Stimulated activated CD4-positive, alpha-beta T cell treated with anti-CD3 and anti-CD28 coated beads, Interleukin-15, amount 100 ng/mL, for 24 hours (primary cell): ENCODE measurements at regions not wholly inside any gene's neighbourhood (a gene's known extent, or its start where the extent isn't known, plus 50 kb on each side); places are given as distances from the start of the nearest gene placed in this dataset.
"Not testable (repeated sequence)": the region's sequence is repeated elsewhere in the genome, so short reads cannot be mapped to it uniquely, and the experiment has no call there.

Source experiments
- DNase-seq: peaks from one replicate; pipeline ENCODE4 v3.0.0-alpha.2; 2020

DNA sequence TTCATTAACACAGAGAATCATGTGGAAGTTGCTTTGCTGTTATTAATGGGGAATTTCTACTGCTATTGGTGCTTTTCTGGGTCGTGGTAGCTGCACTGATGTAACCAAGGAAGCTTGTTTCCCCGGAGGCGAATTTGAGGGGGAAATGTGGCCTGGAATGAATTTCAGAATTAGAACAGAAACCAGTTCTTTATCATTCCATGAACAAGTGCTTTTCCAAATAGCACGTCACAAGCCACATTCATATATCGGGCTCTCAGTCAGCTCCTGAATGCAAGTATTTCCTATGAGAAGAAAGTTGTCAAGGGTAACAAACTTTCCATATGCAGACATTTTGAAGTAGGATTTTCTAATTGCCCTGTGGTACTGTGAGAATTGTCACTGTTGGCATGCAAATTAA lies 1353.2 kb downstream of the AACS start:
- no peak for DNase-seq

- DNase-seq: no peak
Observed at GRCh38 chr12:126419131-126419530, 1353.9 kb downstream of the AACS start.

DNA sequence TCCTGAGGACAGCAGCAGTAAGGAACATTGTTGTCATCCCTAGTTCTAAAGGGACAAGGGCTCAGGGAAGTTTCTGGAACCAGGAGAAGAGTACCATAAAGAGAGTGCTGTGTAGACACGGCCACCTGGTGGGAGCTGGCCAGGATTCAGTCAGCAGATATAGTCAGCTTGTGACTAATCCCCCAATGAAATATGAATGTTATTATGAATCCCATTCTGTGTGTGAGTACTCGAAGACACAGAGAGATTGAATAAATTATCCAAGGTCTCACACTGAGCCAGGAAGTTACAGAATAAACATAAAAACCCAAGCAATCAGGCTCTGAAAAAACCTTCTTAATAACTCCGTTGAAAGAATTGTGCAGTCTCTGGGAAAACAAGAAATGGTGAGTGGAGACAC lies 1359.5 kb downstream of the AACS start:
- no peak for DNase-seq

- no peak for DNase-seq
Observed at GRCh38 chr12:126425264-126425663, 1360.0 kb downstream of the AACS start.

- DNase-seq: no peak
Observed at GRCh38 chr12:126428769-126429168, 1363.5 kb downstream of the AACS start.

DNA sequence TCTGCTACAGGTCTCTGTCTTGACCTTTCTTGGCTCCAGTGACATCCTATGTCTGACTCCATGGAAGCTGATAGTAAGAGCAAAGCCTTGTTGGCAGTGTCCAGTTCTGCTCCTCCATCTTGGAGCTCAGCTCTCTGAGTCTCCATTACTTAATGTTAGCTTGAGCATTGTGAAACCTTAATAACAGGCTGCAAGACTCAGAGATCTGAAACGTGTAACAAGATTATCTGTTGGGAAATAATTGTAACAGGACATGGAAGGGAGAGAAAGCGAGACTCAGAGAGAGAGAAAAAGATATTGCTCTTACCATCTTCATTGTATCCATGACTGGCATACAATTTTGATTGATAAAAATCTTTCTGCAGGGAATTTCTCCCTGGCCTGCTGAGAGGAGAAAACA lies 1365.7 kb downstream of the AACS start:
- DNase-seq: no peak

GRCh38 chr12:126431767-126432166 lies 1366.5 kb downstream of the AACS start:
- no peak for DNase-seq

- DNase-seq: no peak
Observed at GRCh38 chr12:126432780-126433179, 1367.5 kb downstream of the AACS start.

DNA sequence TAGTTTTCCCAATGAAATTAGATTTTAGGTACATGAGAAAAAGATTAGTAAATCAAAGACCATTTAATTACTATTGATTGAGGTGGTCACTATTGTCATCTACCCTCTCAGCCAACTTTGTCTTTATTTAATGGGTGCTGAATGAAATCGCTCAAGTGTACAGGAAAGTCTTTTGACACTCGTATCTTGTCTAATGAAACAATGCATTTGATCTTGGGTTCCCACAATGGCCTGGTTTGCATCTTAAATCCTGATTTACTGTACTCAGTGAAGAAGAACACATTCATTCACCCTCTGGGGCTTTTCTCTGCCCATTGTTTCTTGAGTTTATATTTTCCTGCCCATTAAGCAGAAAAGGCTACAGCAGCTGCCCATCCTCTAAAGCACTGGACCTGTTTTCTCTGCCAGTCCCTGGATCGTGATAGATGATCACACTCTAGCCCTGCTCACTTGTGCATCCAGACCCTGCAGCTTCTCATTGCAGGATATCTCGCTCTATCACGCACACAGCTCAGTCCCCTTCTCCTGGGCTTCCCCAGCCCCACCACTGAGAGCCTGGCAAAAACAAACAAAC lies 1369.3 kb downstream of the AACS start:
- DNase-seq: no peak

- DNase-seq: no peak
Observed at GRCh38 chr12:126436041-126436440, 1370.8 kb downstream of the AACS start.

DNA sequence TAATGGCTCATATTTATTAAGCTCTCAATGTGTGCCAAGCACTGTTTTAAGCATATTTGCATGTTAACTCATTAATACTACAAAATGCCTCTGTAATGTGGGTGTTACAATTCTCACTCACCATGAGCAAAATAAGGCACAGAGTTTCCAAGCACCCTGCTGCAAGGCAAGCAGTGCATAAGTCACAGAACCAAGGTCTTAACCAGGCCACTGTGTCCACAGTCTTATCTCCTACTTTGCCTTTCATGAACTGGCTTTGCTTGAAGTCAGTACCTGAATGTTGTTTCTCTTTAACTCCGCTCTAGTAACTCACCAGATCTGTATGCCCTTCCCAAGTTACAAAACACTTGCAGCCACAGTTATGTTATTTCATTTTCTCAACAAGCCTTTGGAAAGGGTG lies 1372.7 kb downstream of the AACS start:
- DNase-seq: no peak

GRCh38 chr12:126443977-126444376 lies 1378.7 kb downstream of the AACS start:
- no peak for DNase-seq

- no peak for DNase-seq
Observed at GRCh38 chr12:126447346-126447745, 1382.1 kb downstream of the AACS start.

DNA sequence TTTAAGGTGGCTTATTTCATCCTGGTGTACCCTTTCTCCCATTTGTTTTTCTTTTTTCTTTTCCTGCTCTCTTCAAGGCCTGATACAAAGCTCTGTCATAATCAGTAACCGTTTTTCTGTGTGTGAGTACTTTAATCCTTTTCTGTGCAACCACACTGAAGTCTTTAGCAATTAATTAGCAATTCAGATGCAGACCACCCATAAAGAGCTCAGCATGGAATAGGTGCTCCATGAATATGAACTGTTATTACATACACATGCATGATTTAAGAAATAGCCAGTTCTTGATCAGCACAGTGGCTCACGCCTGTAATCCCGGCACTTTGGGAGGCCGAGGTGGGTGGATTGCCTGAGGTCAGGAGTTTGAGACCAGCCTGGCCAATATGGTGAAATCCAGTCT lies 1386.6 kb downstream of the AACS start:
- DNase-seq: no peak

- not testable (repeated sequence) for DNase-seq
Observed at GRCh38 chr12:126452686-126453085, 1387.5 kb downstream of the AACS start.

DNA sequence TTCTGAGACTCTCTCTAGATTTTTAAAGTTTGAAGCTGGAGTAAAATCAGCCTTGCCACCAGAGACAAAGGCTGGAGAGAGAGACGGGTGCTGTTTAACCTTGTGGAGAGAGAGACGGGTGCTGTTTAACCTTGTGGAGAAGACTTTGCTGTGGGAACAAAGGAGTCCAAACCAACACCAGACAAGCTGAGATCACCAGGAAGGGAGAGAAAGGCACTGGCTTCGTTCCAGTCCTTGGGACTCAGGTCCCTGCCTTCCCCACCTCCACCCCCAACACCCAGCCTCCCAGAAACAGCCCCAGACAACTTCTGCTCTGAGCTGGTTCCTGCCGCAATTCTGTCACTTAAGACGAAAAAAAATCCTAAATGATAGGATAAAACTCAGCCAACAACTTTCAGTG lies 1389.3 kb downstream of the AACS start:
- DNase-seq: no peak

- DNase-seq: no peak
Observed at GRCh38 chr12:126457776-126458175, 1392.5 kb downstream of the AACS start.

- no peak for DNase-seq
Observed at GRCh38 chr12:126464153-126464552, 1398.9 kb downstream of the AACS start.

DNA sequence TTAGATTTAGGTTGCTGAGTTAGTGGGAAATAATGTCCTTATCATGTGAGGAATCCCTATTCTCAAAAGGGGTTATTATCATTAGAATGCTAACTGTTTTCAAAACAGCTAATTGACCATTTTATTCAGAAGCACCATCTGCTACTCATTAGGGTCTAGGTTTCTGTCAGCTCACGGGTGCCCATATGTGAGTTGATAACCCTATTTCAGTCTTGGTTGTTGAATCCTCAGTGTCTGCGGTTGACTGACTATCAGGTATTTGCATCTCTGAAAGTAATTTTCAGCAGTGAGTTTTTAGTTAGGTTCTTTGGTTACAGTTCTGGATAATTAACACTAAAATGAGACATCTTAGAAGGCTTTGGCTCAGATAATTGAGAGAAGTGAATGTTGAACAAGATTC lies 1404.0 kb downstream of the AACS start:
- no peak for DNase-seq

GRCh38 chr12:126474703-126475102 lies 1409.5 kb downstream of the AACS start:
- DNase-seq: no peak

DNA sequence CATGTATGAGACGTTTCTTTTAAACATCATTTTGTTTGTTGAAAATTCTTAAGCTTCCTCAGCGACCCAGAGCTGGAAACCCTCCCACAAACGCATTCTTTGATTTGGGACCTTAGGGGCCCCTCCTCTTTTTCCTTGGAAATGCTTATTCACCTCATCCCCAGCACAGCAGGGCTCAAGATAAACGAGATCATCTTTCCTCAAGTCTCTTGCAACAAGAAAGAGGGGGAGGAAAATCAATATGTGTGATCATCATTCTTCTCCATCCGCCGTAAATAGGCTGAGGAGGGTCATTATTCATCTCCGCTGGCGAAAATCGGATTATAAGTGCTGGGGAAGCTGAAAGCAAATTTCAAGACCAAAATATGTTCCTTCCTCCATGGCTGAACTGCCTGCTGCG lies 1415.2 kb downstream of the AACS start:
- no peak for DNase-seq

DNA sequence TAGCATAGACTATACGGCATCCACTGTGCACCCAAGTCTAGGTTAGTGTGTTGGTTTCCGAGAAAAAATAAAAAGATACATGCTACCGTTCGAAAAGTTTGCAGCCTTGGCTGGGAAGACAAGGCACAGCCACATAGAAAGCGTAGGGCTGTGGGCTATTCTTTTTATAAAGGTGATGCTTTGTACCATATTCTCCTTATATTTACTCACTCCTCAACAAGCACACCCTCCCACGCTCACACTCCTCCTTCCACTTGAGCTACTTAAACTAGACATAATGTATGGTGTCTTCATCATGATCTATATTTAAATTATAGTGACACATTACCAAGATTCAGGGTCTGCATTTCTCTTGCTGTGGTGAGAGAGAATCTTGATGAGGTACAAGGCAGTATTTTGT lies 1416.5 kb downstream of the AACS start:
- DNase-seq: no peak

GRCh38 chr12:126482238-126482889 lies 1417.1 kb downstream of the AACS start:
- no peak for DNase-seq

GRCh38 chr12:126483145-126484068 lies 1418.2 kb downstream of the AACS start:
- no peak for DNase-seq
